ENCODE measurements at regions not wholly inside any gene's neighbourhood (a gene's known extent, or its start where the extent isn't known, plus 50 kb on each side); places are given as distances from the start of the nearest gene placed in this dataset.

DNA sequence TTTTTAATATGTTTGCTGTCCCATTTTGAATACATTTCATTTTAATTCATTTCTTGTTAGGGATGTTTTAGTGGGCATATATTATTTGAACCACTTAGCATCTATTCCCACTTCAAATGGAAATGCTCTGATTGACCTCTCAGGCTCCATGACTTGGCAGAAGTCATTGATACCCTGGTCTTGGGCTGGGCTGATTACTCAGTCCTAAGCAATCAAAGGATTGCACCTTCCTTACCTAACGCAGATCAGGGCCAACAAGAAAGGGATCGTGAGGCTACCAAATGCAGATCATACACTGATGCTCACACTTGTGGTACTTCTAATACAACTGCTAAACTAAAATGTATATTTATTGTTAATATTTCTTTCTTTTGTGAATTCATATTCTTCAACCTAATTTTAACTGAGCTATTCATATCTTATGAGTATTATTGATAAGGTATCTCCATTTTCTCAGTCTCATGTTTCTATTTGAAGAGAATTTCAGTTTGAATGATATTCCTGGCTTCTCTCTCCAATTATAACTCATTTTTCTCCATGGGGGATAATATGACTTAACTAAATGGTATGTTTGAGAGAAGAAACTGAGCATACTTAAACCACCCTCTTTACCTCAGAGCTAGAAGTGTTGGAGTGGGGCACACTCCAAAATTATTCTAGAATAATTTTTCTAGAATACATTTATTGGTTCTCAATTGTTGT, 615.5 kb upstream of the ADAMTS5 start:
- H3K4me2 ChIP-seq (ENCODE audit: low read length): no peak overlapping the region
- TF ChIP-seq, protein P1, sequence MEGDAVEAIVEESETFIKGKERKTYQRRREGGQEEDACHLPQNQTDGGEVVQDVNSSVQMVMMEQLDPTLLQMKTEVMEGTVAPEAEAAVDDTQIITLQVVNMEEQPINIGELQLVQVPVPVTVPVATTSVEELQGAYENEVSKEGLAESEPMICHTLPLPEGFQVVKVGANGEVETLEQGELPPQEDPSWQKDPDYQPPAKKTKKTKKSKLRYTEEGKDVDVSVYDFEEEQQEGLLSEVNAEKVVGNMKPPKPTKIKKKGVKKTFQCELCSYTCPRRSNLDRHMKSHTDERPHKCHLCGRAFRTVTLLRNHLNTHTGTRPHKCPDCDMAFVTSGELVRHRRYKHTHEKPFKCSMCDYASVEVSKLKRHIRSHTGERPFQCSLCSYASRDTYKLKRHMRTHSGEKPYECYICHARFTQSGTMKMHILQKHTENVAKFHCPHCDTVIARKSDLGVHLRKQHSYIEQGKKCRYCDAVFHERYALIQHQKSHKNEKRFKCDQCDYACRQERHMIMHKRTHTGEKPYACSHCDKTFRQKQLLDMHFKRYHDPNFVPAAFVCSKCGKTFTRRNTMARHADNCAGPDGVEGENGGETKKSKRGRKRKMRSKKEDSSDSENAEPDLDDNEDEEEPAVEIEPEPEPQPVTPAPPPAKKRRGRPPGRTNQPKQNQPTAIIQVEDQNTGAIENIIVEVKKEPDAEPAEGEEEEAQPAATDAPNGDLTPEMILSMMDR (IDR thresholded peaks at IDR 0.05; ENCODE audit: low read depth, low read length, poor library complexity, severe bottlenecking): no peak
- no peak for TF ChIP-seq EZH2phosphoT487 (IDR thresholded peaks at IDR 0.05; ENCODE audit: borderline replicate concordance, low read length)

DNA sequence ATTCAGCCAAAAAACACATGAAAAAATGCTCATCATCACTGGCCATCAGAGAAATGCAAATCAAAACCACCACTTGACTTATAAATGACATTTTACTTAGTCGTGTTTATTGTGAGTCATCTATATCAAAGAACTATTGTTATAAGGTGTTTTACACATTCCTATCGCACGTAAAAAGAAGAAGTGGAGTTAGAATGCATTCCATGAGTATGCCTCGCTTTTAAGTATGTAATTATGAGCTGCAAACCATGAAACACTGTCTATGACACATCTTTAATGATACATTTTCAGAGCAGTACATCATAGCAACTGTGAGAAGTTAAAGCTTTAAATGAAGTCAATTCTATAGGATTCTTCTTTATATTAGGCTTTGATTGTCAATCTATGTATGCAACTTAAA, 614.3 kb upstream of the ADAMTS5 start:
- Histone ChIP-seq H3K9me2 (replicated peaks; ENCODE audit: control insufficient read depth, low read length) (no peaks in the 10 kb centered on the region), H3K4me1 (ENCODE audit: control insufficient read depth, low read length) (no peaks in the 10 kb centered on the region), H3K4me3 (ENCODE audit: low read length) (no peak overlapping the region), H3K27ac (ENCODE audit: low read depth, low read length) (no peak overlapping the region), H4K20me1 (ENCODE audit: control insufficient read depth, insufficient read depth, low read depth, low read length) (no peaks in the 10 kb centered on the region), H3K36me3 (ENCODE audit: control insufficient read depth, low read length) (no peaks in the 10 kb centered on the region), H3K4me2 (ENCODE audit: low read length) (no peak overlapping the region), H3K9me3 (ENCODE audit: control insufficient read depth, insufficient read depth, low read length) (no peaks in the 10 kb centered on the region; the same call in 1 of the 2 replicates), H3K27me3 (ENCODE audit: control insufficient read depth, low read length) (no peaks in the 10 kb centered on the region), H3F3A (ENCODE audit: control insufficient read depth, insufficient read depth) (no peaks in the 10 kb centered on the region), H3K79me2 (ENCODE audit: control insufficient read depth, low read length) (no peaks in the 10 kb centered on the region)
- no peak for TF ChIP-seq EZH2phosphoT487 (IDR thresholded peaks at IDR 0.05; ENCODE audit: borderline replicate concordance, low read length)
- TF ChIP-seq, protein P1 (IDR thresholded peaks at IDR 0.05; ENCODE audit: low read depth, low read length, poor library complexity, severe bottlenecking): no peak

More for the DNA sequence above, 615.5 kb upstream of the ADAMTS5 start:
- Histone ChIP-seq H3K4me1 (ENCODE audit: control insufficient read depth, low read length) (no peaks in the 10 kb centered on the region), H3K9me2 (replicated peaks; ENCODE audit: control insufficient read depth, low read length) (no peaks in the 10 kb centered on the region), H3K79me2 (ENCODE audit: control insufficient read depth, low read length) (no peaks in the 10 kb centered on the region), H3K27me3 (ENCODE audit: control insufficient read depth, low read length) (no peaks in the 10 kb centered on the region), H3F3A (ENCODE audit: control insufficient read depth, insufficient read depth) (no peaks in the 10 kb centered on the region), H3K9me3 (ENCODE audit: control insufficient read depth, insufficient read depth, low read length) (peaks cover 3% of the 10 kb centered on the region; the same call in 1 of the 2 replicates), H3K36me3 (ENCODE audit: control insufficient read depth, low read length) (no peaks in the 10 kb centered on the region), H3K27ac (ENCODE audit: low read depth, low read length) (no peak overlapping the region), H4K20me1 (ENCODE audit: control insufficient read depth, insufficient read depth, low read depth, low read length) (no peaks in the 10 kb centered on the region), H3K4me3 (ENCODE audit: low read length) (no peak overlapping the region)

DNA sequence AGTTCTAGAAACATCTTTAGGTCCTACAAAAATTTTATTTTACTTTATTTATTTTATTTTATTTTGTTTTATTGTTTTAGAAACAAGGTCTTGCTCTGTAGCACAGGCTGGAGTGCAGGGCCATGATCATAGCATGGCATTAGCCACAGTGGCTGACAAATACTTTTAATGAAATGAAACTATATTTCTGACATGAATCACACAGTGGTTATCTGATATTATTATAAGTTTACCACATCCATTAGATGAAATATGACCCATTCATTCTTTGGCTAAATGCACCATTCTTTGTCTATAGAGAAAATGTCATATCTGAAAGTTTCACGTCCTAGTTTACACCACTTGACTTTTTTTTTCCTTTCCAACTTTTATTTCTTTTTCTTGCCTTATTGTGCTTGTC, 613.4 kb upstream of the ADAMTS5 start:
- TF ChIP-seq EZH2phosphoT487 (IDR thresholded peaks at IDR 0.05; ENCODE audit: borderline replicate concordance, low read length): no peak
- TF ChIP-seq, protein P1 (IDR thresholded peaks at IDR 0.05; ENCODE audit: low read depth, low read length, poor library complexity, severe bottlenecking): no peak
- Histone ChIP-seq H3K36me3 (ENCODE audit: control insufficient read depth, low read length) (no peaks in the 10 kb centered on the region), H3K4me1 (ENCODE audit: control insufficient read depth, low read length) (no peaks in the 10 kb centered on the region), H3F3A (ENCODE audit: control insufficient read depth, insufficient read depth) (no peaks in the 10 kb centered on the region), H3K4me2 (ENCODE audit: low read length) (no peak overlapping the region), H3K4me3 (ENCODE audit: low read length) (no peak overlapping the region), H3K27ac (ENCODE audit: low read depth, low read length) (no peak overlapping the region), H3K9me2 (replicated peaks; ENCODE audit: control insufficient read depth, low read length) (no peaks in the 10 kb centered on the region), H3K27me3 (ENCODE audit: control insufficient read depth, low read length) (no peaks in the 10 kb centered on the region), H3K79me2 (ENCODE audit: control insufficient read depth, low read length) (no peaks in the 10 kb centered on the region), H4K20me1 (ENCODE audit: control insufficient read depth, insufficient read depth, low read depth, low read length) (no peaks in the 10 kb centered on the region), H3K9me3 (ENCODE audit: control insufficient read depth, insufficient read depth, low read length) (no peaks in the 10 kb centered on the region; the same call in 1 of the 2 replicates)
